Vagina (tissue), 2 donors: ENCODE measurements at regions not wholly inside any gene's neighbourhood (a gene's known extent, or its start where the extent isn't known, plus 50 kb on each side); places are given as distances from the start of the nearest gene placed in this dataset.

Experiments
- CTCF ChIP-seq, 3 experiments: fragments of 450-650 bp in 2 of 3; fragments of 200-600 bp in 1 of 3; sonication (generic) in 1 of 3; IDR thresholded peaks; one replicate each; pipeline ENCODE4 v1.5.1; 2017 to 2019; ENCODE audit warnings: antibody characterized with exemption in 3 of 3, mild to moderate bottlenecking in 2 of 3, moderate library complexity in 2 of 3
- POLR2A ChIP-seq, 2 donors: fragments of 450-650 bp; IDR thresholded peaks; one replicate each; pipeline ENCODE4 v1.6.1; 2017; ENCODE audit warnings: antibody characterized with exemption in 2 of 2, mild to moderate bottlenecking in 2 of 2, moderate library complexity in 2 of 2

GRCh38 chr20:4584510-4584909 is 101.7 kb upstream of the PRNP start:
- TF ChIP-seq CTCF (IDR thresholded peaks at IDR 0.05) (no peak), POLR2A (IDR thresholded peaks at IDR 0.05) (no peak)
